Astrocyte (in vitro differentiated cells and primary cell): ENCODE measurements at regions not wholly inside any gene's neighbourhood (a gene's known extent, or its start where the extent isn't known, plus 50 kb on each side); places are given as distances from the start of the nearest gene placed in this dataset.

ENCODE experiments used
- EZH2 ChIP-seq: IDR thresholded peaks from 2 replicates; pipeline ENCODE4 v1.6.1; 2012; ENCODE audit warnings: mild to moderate bottlenecking, low read length, inconsistent platforms; ENCODE audit not compliant: insufficient read depth
- TF ChIP-seq, protein P1 (sequence below): IDR thresholded peaks from 2 replicates; pipeline ENCODE4 v1.5.1; 2011; ENCODE audit warnings: low read depth, mild to moderate bottlenecking, inconsistent platforms, low read length, moderate library complexity; ENCODE audit not compliant: insufficient read depth

DNA sequence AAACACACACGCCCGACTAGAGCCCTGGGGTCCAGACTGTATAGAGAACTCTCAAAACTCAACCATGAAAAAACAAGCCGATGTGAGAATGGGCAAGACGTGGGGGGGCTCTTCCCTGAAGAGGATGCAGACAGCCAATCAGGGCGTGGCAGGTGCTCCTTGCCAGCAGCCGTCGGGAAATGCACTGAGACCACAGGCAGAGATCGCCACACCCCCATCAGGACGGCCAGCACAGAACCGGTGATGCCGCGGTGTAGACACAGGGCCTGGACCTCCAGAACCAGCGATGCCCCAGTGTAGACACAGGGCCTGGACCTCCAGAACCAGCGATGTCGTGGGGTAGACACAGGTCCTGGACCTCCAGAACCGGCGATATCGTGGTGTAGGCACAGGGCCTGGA lies 169.2 kb downstream of the LAT start:
- TF ChIP-seq, protein P1, sequence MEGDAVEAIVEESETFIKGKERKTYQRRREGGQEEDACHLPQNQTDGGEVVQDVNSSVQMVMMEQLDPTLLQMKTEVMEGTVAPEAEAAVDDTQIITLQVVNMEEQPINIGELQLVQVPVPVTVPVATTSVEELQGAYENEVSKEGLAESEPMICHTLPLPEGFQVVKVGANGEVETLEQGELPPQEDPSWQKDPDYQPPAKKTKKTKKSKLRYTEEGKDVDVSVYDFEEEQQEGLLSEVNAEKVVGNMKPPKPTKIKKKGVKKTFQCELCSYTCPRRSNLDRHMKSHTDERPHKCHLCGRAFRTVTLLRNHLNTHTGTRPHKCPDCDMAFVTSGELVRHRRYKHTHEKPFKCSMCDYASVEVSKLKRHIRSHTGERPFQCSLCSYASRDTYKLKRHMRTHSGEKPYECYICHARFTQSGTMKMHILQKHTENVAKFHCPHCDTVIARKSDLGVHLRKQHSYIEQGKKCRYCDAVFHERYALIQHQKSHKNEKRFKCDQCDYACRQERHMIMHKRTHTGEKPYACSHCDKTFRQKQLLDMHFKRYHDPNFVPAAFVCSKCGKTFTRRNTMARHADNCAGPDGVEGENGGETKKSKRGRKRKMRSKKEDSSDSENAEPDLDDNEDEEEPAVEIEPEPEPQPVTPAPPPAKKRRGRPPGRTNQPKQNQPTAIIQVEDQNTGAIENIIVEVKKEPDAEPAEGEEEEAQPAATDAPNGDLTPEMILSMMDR = no peak
- TF ChIP-seq EZH2 = no peak
